ENCODE measurements at regions not wholly inside any gene's neighbourhood (a gene's known extent, or its start where the extent isn't known, plus 50 kb on each side); places are given as distances from the start of the nearest gene placed in this dataset.

DNA sequence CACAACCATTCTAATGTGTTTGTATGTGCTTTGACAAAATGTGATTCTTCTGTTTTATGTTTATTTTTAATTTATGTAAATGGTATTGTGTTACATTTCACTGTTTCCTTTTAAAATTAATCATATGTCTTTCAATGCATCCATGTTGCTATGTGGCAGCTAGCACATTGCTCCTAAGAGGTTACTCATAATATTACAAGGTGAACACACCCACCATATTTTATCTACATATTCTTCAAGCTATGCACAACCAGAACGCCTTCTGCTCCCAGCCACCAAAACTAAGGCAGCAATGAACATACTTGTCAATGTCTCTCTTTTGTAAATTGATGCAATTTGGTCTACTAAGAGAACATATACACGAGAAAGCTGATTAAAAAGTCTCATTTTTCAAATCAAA, 160.6 kb upstream of the OSR1 start:
- TF ChIP-seq, protein P1, sequence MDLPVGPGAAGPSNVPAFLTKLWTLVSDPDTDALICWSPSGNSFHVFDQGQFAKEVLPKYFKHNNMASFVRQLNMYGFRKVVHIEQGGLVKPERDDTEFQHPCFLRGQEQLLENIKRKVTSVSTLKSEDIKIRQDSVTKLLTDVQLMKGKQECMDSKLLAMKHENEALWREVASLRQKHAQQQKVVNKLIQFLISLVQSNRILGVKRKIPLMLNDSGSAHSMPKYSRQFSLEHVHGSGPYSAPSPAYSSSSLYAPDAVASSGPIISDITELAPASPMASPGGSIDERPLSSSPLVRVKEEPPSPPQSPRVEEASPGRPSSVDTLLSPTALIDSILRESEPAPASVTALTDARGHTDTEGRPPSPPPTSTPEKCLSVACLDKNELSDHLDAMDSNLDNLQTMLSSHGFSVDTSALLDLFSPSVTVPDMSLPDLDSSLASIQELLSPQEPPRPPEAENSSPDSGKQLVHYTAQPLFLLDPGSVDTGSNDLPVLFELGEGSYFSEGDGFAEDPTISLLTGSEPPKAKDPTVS (IDR thresholded peaks at IDR 0.05; ENCODE audit: low read depth, low read length), result no peak
- TF ChIP-seq, protein P2, sequence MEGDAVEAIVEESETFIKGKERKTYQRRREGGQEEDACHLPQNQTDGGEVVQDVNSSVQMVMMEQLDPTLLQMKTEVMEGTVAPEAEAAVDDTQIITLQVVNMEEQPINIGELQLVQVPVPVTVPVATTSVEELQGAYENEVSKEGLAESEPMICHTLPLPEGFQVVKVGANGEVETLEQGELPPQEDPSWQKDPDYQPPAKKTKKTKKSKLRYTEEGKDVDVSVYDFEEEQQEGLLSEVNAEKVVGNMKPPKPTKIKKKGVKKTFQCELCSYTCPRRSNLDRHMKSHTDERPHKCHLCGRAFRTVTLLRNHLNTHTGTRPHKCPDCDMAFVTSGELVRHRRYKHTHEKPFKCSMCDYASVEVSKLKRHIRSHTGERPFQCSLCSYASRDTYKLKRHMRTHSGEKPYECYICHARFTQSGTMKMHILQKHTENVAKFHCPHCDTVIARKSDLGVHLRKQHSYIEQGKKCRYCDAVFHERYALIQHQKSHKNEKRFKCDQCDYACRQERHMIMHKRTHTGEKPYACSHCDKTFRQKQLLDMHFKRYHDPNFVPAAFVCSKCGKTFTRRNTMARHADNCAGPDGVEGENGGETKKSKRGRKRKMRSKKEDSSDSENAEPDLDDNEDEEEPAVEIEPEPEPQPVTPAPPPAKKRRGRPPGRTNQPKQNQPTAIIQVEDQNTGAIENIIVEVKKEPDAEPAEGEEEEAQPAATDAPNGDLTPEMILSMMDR (IDR thresholded peaks at IDR 0.05 in 2 of 3, conservative IDR thresholded peaks at IDR 0.05 in 1 of 3; ENCODE audit: control insufficient read depth in 2 of 3, extremely low read depth in 1 of 3, insufficient read depth in 1 of 3, low read depth in 3 of 3, low read length in 3 of 3), result no peak
- TF ChIP-seq RAD21 (IDR thresholded peaks at IDR 0.05; ENCODE audit: insufficient read depth, low read depth, low read length), result no peak
- no peak for TF ChIP-seq BHLHE40 (IDR thresholded peaks at IDR 0.05; ENCODE audit: borderline replicate concordance in 1 of 2, low read depth in 2 of 2, low read length in 1 of 2)
- TF ChIP-seq CEBPB (IDR thresholded peaks at IDR 0.05; ENCODE audit: borderline replicate concordance in 1 of 2, low read depth in 2 of 2, low read length in 2 of 2), result no peak
- TF ChIP-seq NRF1 (conservative IDR thresholded peaks at IDR 0.05; ENCODE audit: low read depth, low read length), result no peak

All from GM12878 (cell line).